GM18505 (cell line): ENCODE measurements at regions not wholly inside any gene's neighbourhood (a gene's known extent, or its start where the extent isn't known, plus 50 kb on each side); places are given as distances from the start of the nearest gene placed in this dataset.

Source experiments
- ATAC-seq: cut with Tn5 transposase; IDR thresholded peaks from one replicate; pipeline ENCODE4 v1.9.1; 2021; ENCODE audit not compliant: unreplicated experiment
- POLR2A ChIP-seq: IDR thresholded peaks from 4 replicates; pipeline ENCODE4 v1.6.1; 2011; ENCODE audit warnings: borderline replicate concordance; ENCODE audit not compliant: insufficient read depth, insufficient read length; ENCODE audit errors: extremely low read depth

GRCh38 chr19:28281676-28282075 is 931.3 kb downstream of the UQCRFS1 start:
- ATAC-seq: no peak
- TF ChIP-seq POLR2A: no peak

- TF ChIP-seq POLR2A: no peak
- no peak for ATAC-seq
Measured at GRCh38 chr19:28264556-28264955, 948.4 kb downstream of the UQCRFS1 start.

GRCh38 chr19:28258829-28259228 is 954.1 kb downstream of the UQCRFS1 start:
- TF ChIP-seq POLR2A: no peak
- ATAC-seq: no peak

GRCh38 chr19:28257396-28257795 is 955.6 kb downstream of the UQCRFS1 start:
- no peak for TF ChIP-seq POLR2A
- ATAC-seq: no peak

- TF ChIP-seq POLR2A: no peak
- no peak for ATAC-seq
Measured at GRCh38 chr19:28247243-28247642, 965.7 kb downstream of the UQCRFS1 start.

- TF ChIP-seq POLR2A: no peak
- no peak for ATAC-seq
Measured at GRCh38 chr19:28245937-28246336, 967.0 kb downstream of the UQCRFS1 start.

GRCh38 chr19:28244966-28245365 is 968.0 kb downstream of the UQCRFS1 start:
- no peak for ATAC-seq
- TF ChIP-seq POLR2A: no peak

GRCh38 chr19:28242317-28242927 is 970.5 kb downstream of the UQCRFS1 start:
- TF ChIP-seq POLR2A: no peak
- ATAC-seq: no peak

GRCh38 chr19:28239270-28239669 is 973.7 kb downstream of the UQCRFS1 start:
- no peak for ATAC-seq
- TF ChIP-seq POLR2A: no peak

- TF ChIP-seq POLR2A: no peak
- no peak for ATAC-seq
Measured at GRCh38 chr19:28238270-28238820, 974.6 kb downstream of the UQCRFS1 start.

GRCh38 chr19:28235606-28236125 is 977.3 kb downstream of the UQCRFS1 start:
- TF ChIP-seq POLR2A: no peak
- no peak for ATAC-seq

- ATAC-seq: no peak
- no peak for TF ChIP-seq POLR2A
Measured at GRCh38 chr19:28234637-28235036, 978.3 kb downstream of the UQCRFS1 start.

GRCh38 chr19:28228854-28229253 is 984.1 kb downstream of the UQCRFS1 start:
- no peak for ATAC-seq

GRCh38 chr19:28224441-28224840 is 988.5 kb downstream of the UQCRFS1 start:
- no peak for TF ChIP-seq POLR2A
- ATAC-seq: no peak

More at GRCh38 chr19:28228854-28229253, 984.1 kb downstream of the UQCRFS1 start:
- TF ChIP-seq POLR2A: no peak
